Heart left ventricle (tissue), 16 donors: ENCODE measurements at regions not wholly inside any gene's neighbourhood (a gene's known extent, or its start where the extent isn't known, plus 50 kb on each side); places are given as distances from the start of the nearest gene placed in this dataset.
"Not testable (repeated sequence)": the region's sequence is repeated elsewhere in the genome, so short reads cannot be mapped to it uniquely, and the experiment has no call there.

ENCODE experiments used
- ATAC-seq, 4 donors: fragments of 200-7000 bp; cut with Tn5 transposase; one replicate each; pipeline ENCODE4 v1.9.1; 2020 to 2022; ENCODE audit warnings: moderate library complexity in 4 of 4, mild to moderate bottlenecking in 3 of 4, moderate number of reproducible peaks in 1 of 4
- DNase-seq, 5 donors: peaks; one replicate each; pipeline ENCODE4 v3.0.0-alpha.2; 2020
- H3K27ac ChIP-seq, 12 donors: fragments of 200-600 bp; sonication (generic) in 4 of 12; one replicate each; pipeline versions ENCODE4 v1.5.0 to v1.8.0; 2016 to 2022; ENCODE audit warnings: mild to moderate bottlenecking in 2 of 12
- H3K27me3 ChIP-seq, 9 donors: fragments of 200-600 bp; sonication (generic) in 2 of 9; one replicate each; pipeline versions ENCODE4 v1.5.1 to v1.8.0; 2016 to 2022; ENCODE audit warnings: mild to moderate bottlenecking in 3 of 9
- H3K36me3 ChIP-seq, 9 donors: fragments of 200-600 bp; sonication (generic) in 2 of 9; one replicate each; pipeline versions ENCODE4 v1.5.0 to v1.8.0; 2018 to 2022; ENCODE audit warnings: mild to moderate bottlenecking in 2 of 9
- H3K4me1 ChIP-seq, 12 donors: fragments of 200-600 bp; sonication (generic) in 4 of 12; one replicate each; pipeline versions ENCODE4 v1.5.0 to v1.8.0; 2016 to 2022; ENCODE audit warnings: mild to moderate bottlenecking in 3 of 12
- H3K4me3 ChIP-seq, 12 donors: fragments of 200-600 bp; sonication (generic) in 4 of 12; one replicate each; pipeline versions ENCODE4 v1.5.0 to v1.8.0; 2017 to 2022; ENCODE audit warnings: mild to moderate bottlenecking in 9 of 12, moderate library complexity in 4 of 12
- H3K9me3 ChIP-seq, 12 donors: fragments of 200-600 bp; sonication (generic) in 4 of 12; one replicate each; pipeline versions ENCODE4 v1.5.0 to v1.8.0; 2016 to 2022; ENCODE audit warnings: mild to moderate bottlenecking in 1 of 12
- CTCF ChIP-seq, 12 donors: fragments of 200-600 bp; sonication (generic) in 4 of 12; IDR thresholded peaks; one replicate each; pipeline versions ENCODE4 v1.5.0 to v1.8.0; 2018 to 2022; ENCODE audit warnings: antibody characterized with exemption in 12 of 12, mild to moderate bottlenecking in 5 of 12
- POLR2A ChIP-seq, 2 donors: fragments of 450-650 bp; IDR thresholded peaks; one replicate each; pipeline ENCODE4 v1.6.1; 2017; ENCODE audit warnings: antibody characterized with exemption in 2 of 2, mild to moderate bottlenecking in 2 of 2, moderate library complexity in 2 of 2
- WGBS, 4 donors: extraction: QIAGEN DNeasy Blood & Tissue Kit in 2 of 4; methylation state at CpG; one replicate each; pipeline versions ENCODE4 v1.1.5 to v1.1.7; 2013 to 2018; 5-methylcytosine and 5-hydroxymethylcytosine counted together
- intact Hi-C, 10 donors: fragments of 100-400 bp; cut with DNase I; formaldehyde crosslinking; loops; one replicate each; pipeline versions ENCODE4 v1.11.1 to v1.14.2; 2022
- donor health status: ischemic (EF 13 %, LVEDD 7.1; RV severe dilation, severe dysfunction).
- donor health status: healthy with polysubstance abuse.
- donor health status: DM: no; HTN: yes; CAD: no.
- donor health status: DM: no; HTN: no; CAD: no.
- donor health status: ischemic (EF 25% LVEDD 6.9; RV normal size, moderate dysfunction).
- donor health status: ischemic (EF 25% LVEDD 5.7; RV mildly dilated, moderate dysfunction).
- donor health status: healthy.
- donor health status: DM: yes; HTN: yes; CAD: no.
- donor health status: ischemic (EF 35%, LVEDD 5.7; RV mildly dilated, moderate dysfunction).
- donor health status: nonischemic (EF 11% LVEDD 7.7; RV severe dilation, severe dysfunction).
- donor health status: DM: yes; HTN: yes; CAD: no.
- donor health status: PGD.
- donor health status: ischemic (EF 29% LVEDD 5.4; RV normal size, mild dysfunction).
- donor health status: nonischemic (EF 23%, LVEDD 6.1; RV moderate dilation, normal function).

- no peaks in the 10 kb centered on the region for H3K9me3 ChIP-seq
- no peak overlapping the region for H3K27ac ChIP-seq
- H3K4me1 ChIP-seq, result peaks cover 0 to 2% (median 0%) of the 10 kb centered on the region in 12 donors
- H3K36me3 ChIP-seq, result no peaks in the 10 kb centered on the region
- DNase-seq (no peak), ATAC-seq (no peak)
- 88 to 90% (median 88%) methylated on average over 5 of the region's 5 CpGs for WGBS, 4 donors
- TF ChIP-seq POLR2A (IDR thresholded peaks at IDR 0.05) (no peak), CTCF (IDR thresholded peaks at IDR 0.05) (no peak)
- intact Hi-C loops, result no loop called here
- H3K27me3 ChIP-seq, result no peaks in the 10 kb centered on the region
- H3K4me3 ChIP-seq, result no peak overlapping the region
Observed at GRCh38 chr10:30745953-30746352, 116.4 kb upstream of the LYZL2 start.

- Histone ChIP-seq H3K4me1 (no peaks in the 10 kb centered on the region), H3K36me3 (no peaks in the 10 kb centered on the region), H3K4me3 (no peak overlapping the region), H3K27ac (peak overlapping the region in 1 of 12 donors; percentile 77), H3K27me3 (no peaks in the 10 kb centered on the region), H3K9me3 (peaks cover 0 to 3% (median 0%) of the 10 kb centered on the region in 12 donors)
- DNase-seq (no peak), ATAC-seq (no peak)
- intact Hi-C loops, result no loop called here
- TF ChIP-seq POLR2A (IDR thresholded peaks at IDR 0.05) (no peak), CTCF (IDR thresholded peaks at IDR 0.05) (no peak)
- WGBS, 4 donors, result 89 to 93% (median 91%) methylated on average over 1 of the region's 1 CpG
Observed at GRCh38 chr10:30744106-30744505, 114.6 kb upstream of the LYZL2 start.

GRCh38 chr10:30743586-30743985 lies 114.0 kb upstream of the LYZL2 start:
- Histone ChIP-seq H3K27me3 (no peaks in the 10 kb centered on the region), H3K36me3 (no peaks in the 10 kb centered on the region), H3K4me1 (no peaks in the 10 kb centered on the region), H3K9me3 (peaks cover 0 to 3% (median 0%) of the 10 kb centered on the region in 12 donors), H3K27ac (peak overlapping the region in 1 of 12 donors; percentile 77), H3K4me3 (no peak overlapping the region)
- no peak for DNase-seq
- no peak for TF ChIP-seq CTCF (IDR thresholded peaks at IDR 0.05)
- peak in 1 of 4 donors; percentile 24 for ATAC-seq
- 90 to 96% (median 93%) methylated on average over 3 of the region's 3 CpGs for WGBS, 4 donors
- intact Hi-C loops, result no loop called here

- Histone ChIP-seq H3K27ac (peak overlapping the region in 1 of 12 donors; percentile 77), H3K4me1 (no peaks in the 10 kb centered on the region), H3K9me3 (peaks cover 0 to 3% (median 0%) of the 10 kb centered on the region in 12 donors), H3K4me3 (no peak overlapping the region), H3K36me3 (no peaks in the 10 kb centered on the region), H3K27me3 (no peaks in the 10 kb centered on the region)
- 82 to 90% (median 86%) methylated on average over 4 of the region's 4 CpGs for WGBS, 4 donors
- DNase-seq (no peak), ATAC-seq (no peak)
- intact Hi-C loops, result no loop called here
- TF ChIP-seq POLR2A (IDR thresholded peaks at IDR 0.05) (no peak), CTCF (IDR thresholded peaks at IDR 0.05) (no peak)
Observed at GRCh38 chr10:30742471-30742870, 112.9 kb upstream of the LYZL2 start.

GRCh38 chr10:30740774-30741173 lies 111.2 kb upstream of the LYZL2 start:
- H3K4me1 ChIP-seq, DNase-seq, H3K36me3 ChIP-seq, H3K27ac ChIP-seq, H3K4me3 ChIP-seq, H3K27me3 ChIP-seq, intact Hi-C loops, ATAC-seq, H3K9me3 ChIP-seq: not testable (repeated sequence)
- WGBS, 4 donors, result 52 to 74% (median 64%) methylated on average over 1 of the region's 1 CpG
